GM23338 (cell line): ENCODE measurements at regions not wholly inside any gene's neighbourhood (a gene's known extent, or its start where the extent isn't known, plus 50 kb on each side); places are given as distances from the start of the nearest gene placed in this dataset.

ENCODE experiments used
- CTCF ChIP-seq, 2 experiments: fragments of 200-600 bp in 1 of 2; sonication (generic) in 1 of 2; conservative IDR thresholded peaks; 2 replicates each; pipeline versions ENCODE4 v1.5.1 to v1.6.1; 2016 to 2017; ENCODE audit warnings: antibody characterized with exemption in 2 of 2, low read depth in 2 of 2, mild to moderate bottlenecking in 2 of 2, moderate library complexity in 1 of 2
- ETS1 ChIP-seq: IDR thresholded peaks from 2 replicates; pipeline ENCODE4 v1.6.1; 2016; ENCODE audit warnings: antibody characterized with exemption
- EZH2 ChIP-seq: fragments of 200-600 bp; sonication (generic); IDR thresholded peaks from one replicate; pipeline ENCODE4 v1.8.0; 2017; ENCODE audit warnings: antibody characterized with exemption, mild to moderate bottlenecking, low read depth; ENCODE audit not compliant: unreplicated experiment
- EZH2phosphoT487 ChIP-seq: fragments of 200-600 bp; sonication (generic); IDR thresholded peaks from one replicate; pipeline ENCODE4 v1.8.1; 2018; ENCODE audit warnings: antibody characterized with exemption; ENCODE audit not compliant: unreplicated experiment
- JUNB ChIP-seq: IDR thresholded peaks from one replicate; pipeline ENCODE4 v1.6.1; 2016; ENCODE audit warnings: antibody characterized with exemption; ENCODE audit not compliant: unreplicated experiment
- NANOG ChIP-seq: IDR thresholded peaks from 2 replicates; pipeline ENCODE4 v1.6.1; 2016; ENCODE audit warnings: antibody characterized with exemption, borderline replicate concordance
- POLR2AphosphoS5 ChIP-seq: IDR thresholded peaks from 2 replicates; pipeline ENCODE4 v1.6.1; 2016; ENCODE audit warnings: antibody characterized with exemption, low read depth
- REST ChIP-seq: IDR thresholded peaks from one replicate; pipeline ENCODE4 v1.6.1; 2018; ENCODE audit warnings: antibody characterized with exemption; ENCODE audit not compliant: unreplicated experiment
- ZNF114 ChIP-seq: fragments of 250-450 bp; sonication (Bioruptor Pico); IDR thresholded peaks from 2 replicates; pipeline ENCODE4 v1.5.0; 2020; ENCODE audit warnings: mild to moderate bottlenecking, moderate library complexity
- ZNF462 ChIP-seq: fragments of 250-450 bp; sonication (Bioruptor Pico); IDR thresholded peaks from 2 replicates; pipeline ENCODE4 v1.5.0; 2020; ENCODE audit warnings: mild to moderate bottlenecking, moderate library complexity

GRCh38 chr14:97703006-97703760 lies 906.0 kb downstream of the VRK1 start:
- TF ChIP-seq POLR2AphosphoS5 (no peak), ETS1 (no peak), CTCF (conservative IDR thresholded peaks at IDR 0.05; ENCODE audit: low read depth in 2 of 2) (no peak), NANOG (no peak; the same call in 1 of the 2 replicates), EZH2phosphoT487 (no peak), EZH2 (no peak), JUNB (no peak), ZNF462 (CRISPR knock-in tag) (peak; percentile 44; the same call in 1 of the 2 replicates), REST (no peak), ZNF114 (CRISPR knock-in tag) (no peak)
